GM19372 (cell line): ENCODE measurements at regions not wholly inside any gene's neighbourhood (a gene's known extent, or its start where the extent isn't known, plus 50 kb on each side); places are given as distances from the start of the nearest gene placed in this dataset.

Experiments
- ATAC-seq: cut with Tn5 transposase; IDR thresholded peaks from one replicate; pipeline ENCODE4 v1.9.1; 2021; ENCODE audit warnings: mild to moderate bottlenecking, low read depth, moderate library complexity; ENCODE audit not compliant: unreplicated experiment

- ATAC-seq = no peak
Observed at GRCh38 chr10:62545160-62546066, 171.2 kb downstream of the ZNF365 start.

- no peak for ATAC-seq
Observed at GRCh38 chr10:62548686-62549085, 174.5 kb downstream of the ZNF365 start.

- no peak for ATAC-seq
Observed at GRCh38 chr10:62550173-62550572, 176.0 kb downstream of the ZNF365 start.

- no peak for ATAC-seq
Observed at GRCh38 chr10:62554632-62555199, 180.5 kb downstream of the ZNF365 start.

GRCh38 chr10:62559481-62560200 is 185.5 kb downstream of the ZNF365 start:
- no peak for ATAC-seq

- no peak for ATAC-seq
Observed at GRCh38 chr10:62560201-62560819, 186.1 kb downstream of the ZNF365 start.

- no peak for ATAC-seq
Observed at GRCh38 chr10:62561151-62561550, 187.0 kb downstream of the ZNF365 start.

- ATAC-seq = no peak
Observed at GRCh38 chr10:62562101-62562500, 187.9 kb downstream of the ZNF365 start.

GRCh38 chr10:62562795-62563194 is 188.6 kb downstream of the ZNF365 start:
- ATAC-seq = no peak

- ATAC-seq = no peak
Observed at GRCh38 chr10:62573929-62574328, 199.8 kb downstream of the ZNF365 start.

GRCh38 chr10:62577076-62577475 is 202.9 kb downstream of the ZNF365 start:
- ATAC-seq = no peak

- ATAC-seq = no peak
Observed at GRCh38 chr10:62577666-62578291, 203.6 kb downstream of the ZNF365 start.

- no peak for ATAC-seq
Observed at GRCh38 chr10:62578301-62578700, 204.1 kb downstream of the ZNF365 start.

- ATAC-seq = no peak
Observed at GRCh38 chr10:62578916-62579315, 204.7 kb downstream of the ZNF365 start.

- ATAC-seq = no peak
Observed at GRCh38 chr10:62580396-62580795, 206.2 kb downstream of the ZNF365 start.

GRCh38 chr10:62581351-62581750 is 207.2 kb downstream of the ZNF365 start:
- no peak for ATAC-seq

- ATAC-seq = no peak
Observed at GRCh38 chr10:62582101-62582705, 208.0 kb downstream of the ZNF365 start.

GRCh38 chr10:62582804-62583208 is 208.6 kb downstream of the ZNF365 start:
- ATAC-seq = no peak

GRCh38 chr10:62583876-62584615 is 209.9 kb downstream of the ZNF365 start:
- ATAC-seq = no peak
